ENCODE measurements at regions not wholly inside any gene's neighbourhood (a gene's known extent, or its start where the extent isn't known, plus 50 kb on each side); places are given as distances from the start of the nearest gene placed in this dataset.

DNA sequence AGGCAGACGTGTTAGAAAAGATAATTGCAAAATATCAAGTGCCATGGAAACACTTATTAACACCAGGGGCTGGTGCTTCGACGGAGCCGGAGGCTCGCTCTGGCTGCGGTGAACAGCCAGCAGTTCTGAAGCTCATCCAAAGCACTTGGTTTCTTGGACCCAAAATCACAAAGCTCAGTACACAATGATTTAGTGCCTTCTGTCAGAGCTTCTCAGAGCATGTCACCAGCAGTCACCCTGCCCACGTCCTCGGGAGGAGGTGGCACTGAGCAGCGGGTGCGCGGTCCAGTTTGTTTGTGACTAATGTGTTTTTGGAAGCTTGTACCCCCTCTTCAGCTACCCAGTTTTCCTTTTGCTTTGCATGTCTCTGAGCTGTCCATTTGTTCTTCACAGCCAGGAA is 58.7 kb upstream of the KIRREL3 start:
- Histone ChIP-seq H3K27me3 (replicated peaks; ENCODE audit: insufficient read depth) (no peaks in the 10 kb centered on the region), H3K36me3 (no peaks in the 10 kb centered on the region), H3K4me1 (ENCODE audit: control insufficient read depth in 1 of 2, low read depth in 2 of 2) (no peaks in the 10 kb centered on the region), H3K27ac (no peak overlapping the region), H3K9me3 (no peaks in the 10 kb centered on the region), H3K4me3 (no peak overlapping the region)
- TF ChIP-seq, protein P1, sequence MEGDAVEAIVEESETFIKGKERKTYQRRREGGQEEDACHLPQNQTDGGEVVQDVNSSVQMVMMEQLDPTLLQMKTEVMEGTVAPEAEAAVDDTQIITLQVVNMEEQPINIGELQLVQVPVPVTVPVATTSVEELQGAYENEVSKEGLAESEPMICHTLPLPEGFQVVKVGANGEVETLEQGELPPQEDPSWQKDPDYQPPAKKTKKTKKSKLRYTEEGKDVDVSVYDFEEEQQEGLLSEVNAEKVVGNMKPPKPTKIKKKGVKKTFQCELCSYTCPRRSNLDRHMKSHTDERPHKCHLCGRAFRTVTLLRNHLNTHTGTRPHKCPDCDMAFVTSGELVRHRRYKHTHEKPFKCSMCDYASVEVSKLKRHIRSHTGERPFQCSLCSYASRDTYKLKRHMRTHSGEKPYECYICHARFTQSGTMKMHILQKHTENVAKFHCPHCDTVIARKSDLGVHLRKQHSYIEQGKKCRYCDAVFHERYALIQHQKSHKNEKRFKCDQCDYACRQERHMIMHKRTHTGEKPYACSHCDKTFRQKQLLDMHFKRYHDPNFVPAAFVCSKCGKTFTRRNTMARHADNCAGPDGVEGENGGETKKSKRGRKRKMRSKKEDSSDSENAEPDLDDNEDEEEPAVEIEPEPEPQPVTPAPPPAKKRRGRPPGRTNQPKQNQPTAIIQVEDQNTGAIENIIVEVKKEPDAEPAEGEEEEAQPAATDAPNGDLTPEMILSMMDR (IDR thresholded peaks at IDR 0.05) = no peak
- DNase-seq (ENCODE audit: low spot score) = no peak
- ATAC-seq (ENCODE audit: insufficient number of reproducible peaks, low FRiP score, low read depth) = no peak

- Histone ChIP-seq H3K4me3 (no peak overlapping the region), H3K4me1 (ENCODE audit: control insufficient read depth in 1 of 2, low read depth in 2 of 2) (no peaks in the 10 kb centered on the region), H3K27me3 (replicated peaks; ENCODE audit: insufficient read depth) (no peaks in the 10 kb centered on the region), H3K27ac (no peak overlapping the region), H3K9me3 (no peaks in the 10 kb centered on the region), H3K36me3 (no peaks in the 10 kb centered on the region)
- TF ChIP-seq, protein P1 (IDR thresholded peaks at IDR 0.05) = no peak
- ATAC-seq (ENCODE audit: insufficient number of reproducible peaks, low FRiP score, low read depth) (no peak), DNase-seq (ENCODE audit: low spot score) (no peak)
Measured at GRCh38 chr11:127058524-127058923, 58.0 kb upstream of the KIRREL3 start.

GRCh38 chr11:127057126-127057525 is 56.6 kb upstream of the KIRREL3 start:
- DNase-seq (ENCODE audit: low spot score) (no peak), ATAC-seq (ENCODE audit: insufficient number of reproducible peaks, low FRiP score, low read depth) (no peak)
- Histone ChIP-seq H3K36me3 (no peaks in the 10 kb centered on the region), H3K4me1 (ENCODE audit: control insufficient read depth in 1 of 2, low read depth in 2 of 2) (no peaks in the 10 kb centered on the region), H3K27me3 (replicated peaks; ENCODE audit: insufficient read depth) (no peaks in the 10 kb centered on the region), H3K4me3 (no peak overlapping the region), H3K9me3 (no peaks in the 10 kb centered on the region), H3K27ac (no peak overlapping the region)
- TF ChIP-seq, protein P1 (IDR thresholded peaks at IDR 0.05) = no peak

DNA sequence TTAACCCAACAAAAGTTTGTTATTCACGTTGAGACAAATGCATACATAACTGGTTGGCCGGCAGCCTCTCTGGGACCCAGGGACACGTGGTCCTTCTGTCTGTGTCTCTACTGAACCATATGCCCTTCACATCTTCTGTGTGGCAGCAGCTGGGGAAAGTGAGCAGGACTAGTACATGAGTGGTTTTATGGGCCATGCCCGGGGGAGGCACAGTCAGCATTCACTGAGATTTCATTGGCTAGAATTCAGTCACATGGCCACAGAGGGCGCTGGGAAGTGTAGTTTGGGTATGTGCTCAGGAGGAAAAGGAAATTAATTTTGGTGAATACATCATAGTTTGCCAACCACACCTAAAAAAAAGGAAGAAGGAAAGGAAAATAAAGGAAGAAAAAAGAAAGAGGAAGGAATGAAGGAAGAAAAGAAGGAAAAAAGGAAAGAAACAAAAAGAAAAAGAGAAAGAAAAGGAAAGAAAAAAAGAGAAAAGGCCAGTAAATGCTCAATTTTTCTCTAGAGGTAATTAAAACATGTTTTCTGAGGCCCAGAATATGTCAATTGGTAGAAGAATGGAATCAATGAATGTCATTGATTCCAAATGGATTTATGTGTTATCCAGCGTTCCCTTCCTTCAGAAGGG is 55.9 kb upstream of the KIRREL3 start:
- TF ChIP-seq, protein P1 (IDR thresholded peaks at IDR 0.05) = no peak
- Histone ChIP-seq H3K27ac (no peak overlapping the region), H3K36me3 (no peaks in the 10 kb centered on the region), H3K4me1 (ENCODE audit: control insufficient read depth in 1 of 2, low read depth in 2 of 2) (no peaks in the 10 kb centered on the region), H3K27me3 (replicated peaks; ENCODE audit: insufficient read depth) (no peaks in the 10 kb centered on the region), H3K4me3 (no peak overlapping the region), H3K9me3 (no peaks in the 10 kb centered on the region)
- DNase-seq (ENCODE audit: low spot score) (no peak), ATAC-seq (ENCODE audit: insufficient number of reproducible peaks, low FRiP score, low read depth) (no peak)

DNA sequence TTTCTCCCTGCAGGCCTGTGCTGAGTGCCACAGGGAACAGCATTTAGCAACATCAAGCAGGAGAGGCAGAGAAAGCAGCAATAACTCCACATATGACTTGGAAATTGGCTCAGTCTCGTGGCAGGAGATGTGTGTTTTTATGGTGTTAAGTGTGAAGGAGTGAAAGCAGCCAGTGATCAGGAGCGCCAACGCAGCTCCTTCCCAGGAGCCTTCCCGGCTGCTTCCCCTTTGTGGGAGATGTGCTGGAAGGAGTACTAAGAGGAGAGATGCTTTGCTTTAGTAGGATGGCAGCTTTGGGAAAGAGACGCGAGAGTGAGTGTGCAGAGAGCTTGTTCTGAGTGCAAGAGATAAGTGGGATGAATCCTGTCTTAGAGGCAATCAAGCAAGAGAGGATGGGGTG is 54.7 kb upstream of the KIRREL3 start:
- TF ChIP-seq, protein P1 (IDR thresholded peaks at IDR 0.05) = no peak
- no peak for ATAC-seq (ENCODE audit: insufficient number of reproducible peaks, low FRiP score, low read depth)

More for the DNA sequence above, 54.7 kb upstream of the KIRREL3 start:
- no peak for DNase-seq (ENCODE audit: low spot score)
- H3K9me3 ChIP-seq = no peaks in the 10 kb centered on the region
- no peaks in the 10 kb centered on the region for H3K4me1 ChIP-seq (ENCODE audit: control insufficient read depth in 1 of 2, low read depth in 2 of 2)
- no peaks in the 10 kb centered on the region for H3K27me3 ChIP-seq (replicated peaks; ENCODE audit: insufficient read depth)
- H3K27ac ChIP-seq = no peak overlapping the region
- no peak overlapping the region for H3K4me3 ChIP-seq
- no peaks in the 10 kb centered on the region for H3K36me3 ChIP-seq
